ENCODE measurements at regions not wholly inside any gene's neighbourhood (a gene's known extent, or its start where the extent isn't known, plus 50 kb on each side); places are given as distances from the start of the nearest gene placed in this dataset.

GRCh38 chr12:111088409-111088808, 168.0 kb upstream of the MYL2 start:
- H3K4me3 ChIP-seq (ENCODE audit: low read depth, low read length) = no peak overlapping the region
- no peaks in the 10 kb centered on the region for H3K9me3 ChIP-seq (ENCODE audit: control insufficient read depth, insufficient read depth, low read depth, low read length)
- H3K27ac ChIP-seq (ENCODE audit: low read depth, low read length) = no peak overlapping the region
- no peak overlapping the region for H3K9ac ChIP-seq (ENCODE audit: low read length)
- H3K27me3 ChIP-seq (ENCODE audit: control insufficient read depth, insufficient read depth, low read length) = no peaks in the 10 kb centered on the region
- no peaks in the 10 kb centered on the region for H3K36me3 ChIP-seq (ENCODE audit: control insufficient read depth, insufficient read depth, low read length)
- no peaks in the 10 kb centered on the region for H3K4me1 ChIP-seq (ENCODE audit: control insufficient read depth, insufficient read depth, low read length)

- H3K36me3 ChIP-seq (ENCODE audit: control insufficient read depth, insufficient read depth, low read length) = no peaks in the 10 kb centered on the region
- H3K9ac ChIP-seq (ENCODE audit: low read length) = no peak overlapping the region
- no peaks in the 10 kb centered on the region for H3K9me3 ChIP-seq (ENCODE audit: control insufficient read depth, insufficient read depth, low read depth, low read length)
- no peak overlapping the region for H3K4me3 ChIP-seq (ENCODE audit: low read depth, low read length)
- H3K27me3 ChIP-seq (ENCODE audit: control insufficient read depth, insufficient read depth, low read length) = no peaks in the 10 kb centered on the region
- H3K4me1 ChIP-seq (ENCODE audit: control insufficient read depth, insufficient read depth, low read length) = no peaks in the 10 kb centered on the region
- H3K27ac ChIP-seq (ENCODE audit: low read depth, low read length) = no peak overlapping the region
Measured at GRCh38 chr12:111086947-111087700, 166.7 kb upstream of the MYL2 start.

GRCh38 chr12:111085096-111085495, 164.7 kb upstream of the MYL2 start:
- Histone ChIP-seq H3K36me3 (ENCODE audit: control insufficient read depth, insufficient read depth, low read length) (no peaks in the 10 kb centered on the region), H3K9me3 (ENCODE audit: control insufficient read depth, insufficient read depth, low read depth, low read length) (no peaks in the 10 kb centered on the region), H3K9ac (ENCODE audit: low read length) (no peak overlapping the region), H3K4me1 (ENCODE audit: control insufficient read depth, insufficient read depth, low read length) (no peaks in the 10 kb centered on the region), H3K27ac (ENCODE audit: low read depth, low read length) (no peak overlapping the region), H3K4me3 (ENCODE audit: low read depth, low read length) (no peak overlapping the region), H3K27me3 (ENCODE audit: control insufficient read depth, insufficient read depth, low read length) (no peaks in the 10 kb centered on the region)

- Histone ChIP-seq H3K36me3 (ENCODE audit: control insufficient read depth, insufficient read depth, low read length) (no peaks in the 10 kb centered on the region), H3K27me3 (ENCODE audit: control insufficient read depth, insufficient read depth, low read length) (no peaks in the 10 kb centered on the region), H3K4me1 (ENCODE audit: control insufficient read depth, insufficient read depth, low read length) (no peaks in the 10 kb centered on the region), H3K4me3 (ENCODE audit: low read depth, low read length) (no peak overlapping the region), H3K27ac (ENCODE audit: low read depth, low read length) (no peak overlapping the region), H3K9me3 (ENCODE audit: control insufficient read depth, insufficient read depth, low read depth, low read length) (no peaks in the 10 kb centered on the region), H3K9ac (ENCODE audit: low read length) (no peak overlapping the region)
Measured at GRCh38 chr12:111084605-111085004, 164.2 kb upstream of the MYL2 start.

GRCh38 chr12:111084158-111084557, 163.8 kb upstream of the MYL2 start:
- Histone ChIP-seq H3K9me3 (ENCODE audit: control insufficient read depth, insufficient read depth, low read depth, low read length) (no peaks in the 10 kb centered on the region), H3K27me3 (ENCODE audit: control insufficient read depth, insufficient read depth, low read length) (no peaks in the 10 kb centered on the region), H3K9ac (ENCODE audit: low read length) (no peak overlapping the region), H3K27ac (ENCODE audit: low read depth, low read length) (no peak overlapping the region), H3K4me3 (ENCODE audit: low read depth, low read length) (no peak overlapping the region), H3K4me1 (ENCODE audit: control insufficient read depth, insufficient read depth, low read length) (no peaks in the 10 kb centered on the region), H3K36me3 (ENCODE audit: control insufficient read depth, insufficient read depth, low read length) (no peaks in the 10 kb centered on the region)

- H3K27ac ChIP-seq (ENCODE audit: low read depth, low read length) = no peak overlapping the region
- no peaks in the 10 kb centered on the region for H3K27me3 ChIP-seq (ENCODE audit: control insufficient read depth, insufficient read depth, low read length)
- H3K4me1 ChIP-seq (ENCODE audit: control insufficient read depth, insufficient read depth, low read length) = no peaks in the 10 kb centered on the region
- no peaks in the 10 kb centered on the region for H3K36me3 ChIP-seq (ENCODE audit: control insufficient read depth, insufficient read depth, low read length)
- no peak overlapping the region for H3K9ac ChIP-seq (ENCODE audit: low read length)
- H3K9me3 ChIP-seq (ENCODE audit: control insufficient read depth, insufficient read depth, low read depth, low read length) = no peaks in the 10 kb centered on the region
- no peak overlapping the region for H3K4me3 ChIP-seq (ENCODE audit: low read depth, low read length)
Measured at GRCh38 chr12:111081600-111081999, 161.2 kb upstream of the MYL2 start.

GRCh38 chr12:111078731-111079130, 158.4 kb upstream of the MYL2 start:
- no peak overlapping the region for H3K4me3 ChIP-seq (ENCODE audit: low read depth, low read length)
- H3K27me3 ChIP-seq (ENCODE audit: control insufficient read depth, insufficient read depth, low read length) = no peaks in the 10 kb centered on the region
- no peaks in the 10 kb centered on the region for H3K9me3 ChIP-seq (ENCODE audit: control insufficient read depth, insufficient read depth, low read depth, low read length)
- no peak overlapping the region for H3K27ac ChIP-seq (ENCODE audit: low read depth, low read length)
- H3K9ac ChIP-seq (ENCODE audit: low read length) = no peak overlapping the region
- no peaks in the 10 kb centered on the region for H3K36me3 ChIP-seq (ENCODE audit: control insufficient read depth, insufficient read depth, low read length)
- peaks cover 7% of the 10 kb centered on the region; the same call in 1 of the 2 replicates for H3K4me1 ChIP-seq (ENCODE audit: control insufficient read depth, insufficient read depth, low read length)

GRCh38 chr12:111076611-111077451, 156.5 kb upstream of the MYL2 start:
- H3K4me1 ChIP-seq (ENCODE audit: control insufficient read depth, insufficient read depth, low read length) = peaks cover 15% of the 10 kb centered on the region
- no peaks in the 10 kb centered on the region for H3K27me3 ChIP-seq (ENCODE audit: control insufficient read depth, insufficient read depth, low read length)
- H3K9me3 ChIP-seq (ENCODE audit: control insufficient read depth, insufficient read depth, low read depth, low read length) = no peaks in the 10 kb centered on the region
- no peak overlapping the region for H3K4me3 ChIP-seq (ENCODE audit: low read depth, low read length)
- H3K36me3 ChIP-seq (ENCODE audit: control insufficient read depth, insufficient read depth, low read length) = no peaks in the 10 kb centered on the region
- no peak overlapping the region for H3K9ac ChIP-seq (ENCODE audit: low read length)
- no peak overlapping the region for H3K27ac ChIP-seq (ENCODE audit: low read depth, low read length)

- Histone ChIP-seq H3K4me1 (ENCODE audit: control insufficient read depth, insufficient read depth, low read length) (peaks cover 16% of the 10 kb centered on the region), H3K36me3 (ENCODE audit: control insufficient read depth, insufficient read depth, low read length) (no peaks in the 10 kb centered on the region), H3K4me3 (ENCODE audit: low read depth, low read length) (no peak overlapping the region), H3K27me3 (ENCODE audit: control insufficient read depth, insufficient read depth, low read length) (no peaks in the 10 kb centered on the region), H3K9ac (ENCODE audit: low read length) (no peak overlapping the region), H3K9me3 (ENCODE audit: control insufficient read depth, insufficient read depth, low read depth, low read length) (no peaks in the 10 kb centered on the region), H3K27ac (ENCODE audit: low read depth, low read length) (no peak overlapping the region)
Measured at GRCh38 chr12:111076199-111076598, 155.8 kb upstream of the MYL2 start.

- H3K4me1 ChIP-seq (ENCODE audit: control insufficient read depth, insufficient read depth, low read length) = peaks cover 16% of the 10 kb centered on the region
- H3K4me3 ChIP-seq (ENCODE audit: low read depth, low read length) = no peak overlapping the region
- no peaks in the 10 kb centered on the region for H3K36me3 ChIP-seq (ENCODE audit: control insufficient read depth, insufficient read depth, low read length)
- no peaks in the 10 kb centered on the region for H3K27me3 ChIP-seq (ENCODE audit: control insufficient read depth, insufficient read depth, low read length)
- H3K9me3 ChIP-seq (ENCODE audit: control insufficient read depth, insufficient read depth, low read depth, low read length) = no peaks in the 10 kb centered on the region
- no peak overlapping the region for H3K27ac ChIP-seq (ENCODE audit: low read depth, low read length)
- H3K9ac ChIP-seq (ENCODE audit: low read length) = no peak overlapping the region
Measured at GRCh38 chr12:111074965-111075364, 154.6 kb upstream of the MYL2 start.

GRCh38 chr12:111074559-111074958, 154.2 kb upstream of the MYL2 start:
- Histone ChIP-seq H3K27ac (ENCODE audit: low read depth, low read length) (no peak overlapping the region), H3K9ac (ENCODE audit: low read length) (no peak overlapping the region), H3K27me3 (ENCODE audit: control insufficient read depth, insufficient read depth, low read length) (no peaks in the 10 kb centered on the region), H3K36me3 (ENCODE audit: control insufficient read depth, insufficient read depth, low read length) (no peaks in the 10 kb centered on the region), H3K9me3 (ENCODE audit: control insufficient read depth, insufficient read depth, low read depth, low read length) (no peaks in the 10 kb centered on the region), H3K4me1 (ENCODE audit: control insufficient read depth, insufficient read depth, low read length) (peaks cover 16% of the 10 kb centered on the region), H3K4me3 (ENCODE audit: low read depth, low read length) (no peak overlapping the region)

Data from HUES6 (cell line).